ENCODE measurements at regions not wholly inside any gene's neighbourhood (a gene's known extent, or its start where the extent isn't known, plus 50 kb on each side); places are given as distances from the start of the nearest gene placed in this dataset.
A peak's percentile ranks its signal among the peaks of the same experiment; 100 is the strongest.
"Not testable (repeated sequence)": the region's sequence is repeated elsewhere in the genome, so short reads cannot be mapped to it uniquely, and the experiment has no call there.

DNA sequence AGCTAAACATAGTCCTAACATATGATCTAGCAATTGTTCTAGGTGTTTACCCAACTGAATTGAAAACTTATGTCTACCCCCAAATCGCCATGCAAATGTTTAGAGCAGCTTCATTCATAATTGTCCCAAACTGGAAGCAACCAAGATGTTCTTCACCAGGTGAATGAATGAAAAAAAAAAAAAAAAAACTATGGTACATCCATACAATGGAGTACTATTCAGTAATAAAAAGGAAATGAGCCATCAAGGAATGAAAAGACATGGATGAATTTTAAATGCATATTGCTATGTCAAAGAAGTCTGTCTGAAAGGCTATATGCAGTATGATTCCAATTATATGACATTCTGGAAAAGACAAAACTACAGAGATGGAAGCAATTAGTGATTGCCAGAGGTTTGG is 98.6 kb upstream of the ITPRID2 start:
- DNase-seq, result no peak

DNA sequence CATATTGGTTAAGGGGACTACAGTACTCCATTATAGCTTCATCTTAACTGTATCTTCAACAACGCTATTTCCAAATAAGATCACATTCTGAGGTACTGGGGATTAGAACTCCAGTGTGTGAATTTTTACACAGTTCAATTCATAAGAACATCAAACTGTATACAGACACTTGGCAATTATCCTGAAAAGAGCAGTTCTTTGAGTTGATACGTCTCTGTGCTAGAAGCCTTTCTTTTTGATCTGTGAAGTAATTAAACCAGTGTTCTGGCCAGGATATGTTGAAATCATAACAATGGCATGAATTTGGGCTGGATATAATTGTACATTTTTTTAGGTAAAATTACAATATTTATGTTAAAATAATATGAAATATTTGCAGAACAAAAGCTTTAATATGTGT is 93.5 kb upstream of the ITPRID2 start:
- no peak for DNase-seq

DNA sequence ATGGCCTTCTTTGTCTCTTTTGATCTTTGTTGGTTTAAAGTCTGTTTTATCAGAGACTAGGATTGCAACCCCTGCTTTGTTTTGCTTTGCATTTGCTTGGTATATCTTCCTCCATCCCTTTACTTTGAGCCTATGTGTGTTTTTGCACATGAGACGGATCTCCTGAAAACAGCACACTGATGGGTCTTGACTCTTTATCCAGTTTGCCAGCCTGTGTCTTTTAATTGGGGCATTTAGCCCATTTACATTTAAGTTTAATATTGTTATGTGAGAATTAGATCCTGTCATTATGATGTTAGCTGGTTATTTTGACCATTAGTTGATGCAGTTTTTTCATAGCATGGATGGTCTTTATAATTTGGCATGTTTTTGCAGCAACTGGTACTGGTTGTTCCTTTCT is 89.2 kb upstream of the ITPRID2 start:
- DNase-seq, result not testable (repeated sequence)

DNA sequence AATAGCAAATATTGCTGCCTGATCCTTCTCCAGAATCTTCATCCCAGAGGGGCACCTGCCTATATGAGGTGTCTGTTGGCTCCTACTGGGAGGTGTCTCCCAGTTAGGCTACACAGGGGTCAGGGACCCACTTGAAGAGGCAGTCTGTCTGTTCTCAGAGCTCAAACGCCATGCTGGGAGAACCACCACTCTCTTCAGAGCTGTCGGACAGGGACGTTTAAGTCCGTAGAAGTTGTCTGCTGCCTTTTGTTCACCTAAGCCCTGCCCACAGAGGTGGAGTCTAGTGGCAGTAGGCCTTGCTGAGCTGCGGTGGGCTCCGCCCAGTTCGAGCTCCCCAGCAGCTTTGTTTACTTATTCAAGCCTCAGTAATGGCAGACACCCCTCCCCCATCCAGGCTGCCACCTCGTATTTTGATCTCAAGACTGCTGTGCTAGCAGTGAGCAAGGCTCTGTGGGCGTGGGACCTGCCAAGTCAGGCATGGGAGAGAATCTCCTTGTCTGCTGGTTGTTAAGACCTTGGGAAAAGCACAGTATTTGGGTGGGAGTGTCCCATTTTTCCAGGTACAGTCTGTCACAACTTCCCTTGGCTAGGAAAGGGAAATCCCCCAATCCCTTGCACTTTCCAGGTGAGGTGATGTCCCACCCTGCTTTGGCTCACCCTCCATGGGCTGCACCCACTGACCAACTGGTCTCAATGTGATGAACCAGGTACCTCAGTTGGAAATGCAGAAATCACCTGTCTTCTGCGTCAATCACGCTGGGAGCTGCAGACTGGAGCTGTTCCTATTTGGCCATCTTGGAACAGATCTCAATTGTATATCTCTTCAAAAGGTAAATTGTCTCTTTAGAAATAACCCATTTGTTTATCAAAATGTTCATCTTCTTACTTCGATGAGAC is 87.4 kb upstream of the ITPRID2 start:
- not testable (repeated sequence) for DNase-seq

DNA sequence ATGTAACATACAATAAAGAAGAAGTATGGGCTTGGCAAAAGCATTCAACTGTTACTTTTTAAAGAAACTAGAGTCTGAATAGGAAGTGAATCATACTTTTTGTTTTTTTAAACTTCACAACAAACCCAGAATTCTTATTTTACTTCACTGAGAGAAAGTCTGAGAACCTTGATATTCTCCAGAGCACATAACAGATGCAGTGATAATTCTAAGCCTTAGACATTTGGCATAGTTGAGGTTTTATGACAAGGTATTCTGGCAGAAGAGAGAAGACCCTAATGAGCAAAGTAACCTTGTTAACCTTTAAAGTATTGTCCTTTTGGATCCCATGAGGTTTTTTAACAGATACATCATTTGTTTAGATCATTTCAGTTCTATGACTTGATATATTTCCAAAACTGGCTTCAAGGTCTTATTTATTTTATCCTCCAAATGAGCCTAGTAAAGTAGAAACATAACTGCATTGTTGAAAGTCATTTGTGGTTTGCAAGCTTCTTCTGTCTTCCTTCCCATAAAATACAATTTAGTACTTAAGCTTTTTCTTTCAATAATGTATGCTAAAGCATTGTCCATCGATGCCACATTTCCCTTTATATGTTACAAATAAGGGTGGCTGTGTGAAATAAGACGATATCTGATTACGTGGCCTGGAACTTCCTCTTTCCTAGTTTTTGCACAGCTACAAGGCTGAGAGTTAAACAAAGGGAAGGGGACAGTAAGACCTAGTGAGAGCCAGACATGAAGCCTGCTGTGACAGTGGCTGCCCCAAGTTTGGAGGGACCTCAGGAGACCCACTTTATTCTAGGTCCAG is 86.1 kb upstream of the ITPRID2 start:
- DNase-seq, result peak; percentile 43

DNA sequence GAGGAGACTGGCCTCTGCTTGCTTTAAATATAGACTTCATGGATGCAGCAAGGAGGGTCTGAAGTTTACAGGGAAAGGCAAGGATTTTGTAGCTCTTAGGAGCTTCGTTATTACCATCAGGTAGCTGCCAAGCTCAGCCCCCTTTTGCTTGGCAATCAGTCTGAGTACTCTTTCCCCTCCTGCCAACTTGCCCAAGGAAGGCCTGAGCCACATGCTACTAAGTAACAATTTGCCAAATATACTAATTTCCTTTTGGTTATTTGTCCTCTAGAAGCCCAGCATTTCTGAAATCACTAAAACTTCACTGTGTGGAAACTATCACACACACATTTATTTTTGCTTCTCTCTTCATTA is 85.5 kb upstream of the ITPRID2 start:
- DNase-seq, result no peak

DNA sequence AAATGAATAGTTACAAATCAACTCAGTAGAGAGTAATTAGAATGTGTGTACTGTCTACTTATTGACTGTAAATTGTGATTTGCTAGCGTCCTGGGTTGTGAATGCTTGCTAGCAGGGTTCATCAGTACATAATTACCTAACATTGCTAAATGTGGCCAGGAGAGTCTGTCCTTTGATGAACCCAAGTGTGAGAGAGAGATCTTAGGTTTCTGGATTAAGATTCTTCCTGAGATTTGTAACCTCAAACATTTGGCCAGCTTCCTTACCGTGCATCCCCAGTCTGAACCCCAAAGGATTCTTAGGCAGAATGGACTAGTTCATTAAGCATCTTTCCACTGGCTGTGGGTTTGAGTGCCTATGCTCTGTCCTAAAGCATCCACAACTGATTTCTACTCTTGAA is 84.0 kb upstream of the ITPRID2 start:
- no peak for DNase-seq

DNA sequence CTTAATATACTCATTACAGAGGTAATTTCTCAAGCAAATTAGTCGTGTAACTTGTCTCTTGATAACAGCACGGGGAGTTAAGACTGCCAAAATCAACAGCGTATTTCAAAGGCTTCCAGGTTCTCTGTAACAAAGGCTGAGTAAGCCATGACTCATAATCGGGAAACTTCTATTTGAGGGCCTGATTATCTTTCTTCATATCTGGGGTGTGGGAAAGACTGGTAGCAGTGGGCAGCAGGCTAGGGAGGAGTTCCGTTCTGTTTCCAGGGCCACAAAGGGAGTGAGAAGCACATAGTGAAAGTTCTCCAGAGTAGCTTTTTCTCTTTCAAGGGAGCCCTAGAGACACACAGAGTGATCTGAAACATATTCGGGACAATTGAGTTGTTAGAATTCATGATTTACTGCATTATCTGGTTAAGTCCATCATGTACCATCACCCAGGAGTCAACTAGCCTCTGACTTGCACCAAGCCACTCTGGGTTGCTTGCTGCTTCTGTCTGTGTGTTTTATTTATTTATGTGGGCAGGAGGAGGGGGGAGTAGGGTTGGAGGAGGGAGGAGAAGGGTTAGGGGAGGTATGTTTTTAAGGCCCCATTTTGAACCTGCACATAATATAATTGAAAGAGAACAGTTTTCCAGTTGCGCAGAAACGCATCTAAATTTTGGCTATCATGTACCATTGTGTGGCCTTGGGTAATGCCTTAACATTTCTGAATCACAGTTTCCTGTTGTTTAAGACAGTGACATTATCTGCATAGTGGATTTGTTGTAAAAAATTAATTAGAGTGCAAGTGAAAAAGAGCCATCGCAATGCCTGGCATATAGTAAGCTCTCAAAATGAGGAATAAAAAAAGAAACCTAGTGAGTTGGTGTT is 80.5 kb upstream of the ITPRID2 start:
- peak; percentile 90 for DNase-seq

DNA sequence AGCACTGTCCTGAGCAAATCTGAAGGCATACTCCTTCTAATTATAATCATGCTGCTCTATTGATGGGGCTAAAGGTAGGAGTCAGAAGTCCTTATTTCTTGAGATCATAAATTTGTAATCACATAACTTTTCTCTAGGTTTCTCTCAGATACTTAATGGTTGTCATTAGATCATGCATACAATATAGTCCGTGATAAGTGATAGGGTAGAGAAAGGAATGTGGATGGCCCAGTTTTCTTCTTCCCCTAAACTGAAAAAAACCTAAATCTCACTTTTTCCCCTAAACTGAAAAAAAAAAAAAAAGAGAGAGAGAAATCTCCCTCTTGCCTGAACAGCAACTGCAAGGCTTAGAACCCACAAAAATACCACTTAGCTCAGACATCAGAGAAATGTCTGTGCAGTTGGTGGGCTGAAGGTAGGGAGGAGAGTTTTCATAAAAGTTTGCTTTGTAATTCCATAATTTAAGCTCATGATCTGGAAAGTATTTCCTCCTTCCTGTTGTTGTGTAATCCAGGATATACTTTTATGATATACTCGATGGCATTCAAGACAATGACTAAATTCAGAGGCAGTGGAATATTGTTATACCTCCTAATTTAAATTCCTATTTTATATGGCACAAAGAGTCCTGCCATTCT is 79.3 kb upstream of the ITPRID2 start:
- peak; percentile 25 for DNase-seq

DNA sequence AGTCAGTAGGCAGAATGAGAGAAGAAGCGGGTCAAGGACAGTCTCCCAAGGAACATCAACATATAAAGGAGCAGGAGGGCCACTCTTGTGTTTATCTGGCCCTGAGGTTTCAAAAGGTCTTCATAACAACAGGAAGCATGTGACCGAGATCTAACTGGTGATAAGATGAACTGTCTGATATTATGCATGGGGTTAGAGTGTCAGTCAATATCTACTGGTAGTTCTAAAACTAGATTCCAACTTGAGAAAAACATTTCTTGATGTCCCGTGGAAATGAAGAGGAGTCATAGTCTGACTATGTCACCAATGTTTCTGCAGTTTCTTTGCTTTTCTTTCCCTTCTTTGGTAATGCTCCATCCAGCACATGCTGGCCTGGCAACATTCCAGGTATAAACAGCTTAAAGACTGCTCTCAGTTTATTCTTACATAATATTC is 77.5 kb upstream of the ITPRID2 start:
- peak; percentile 52 for DNase-seq

DNA sequence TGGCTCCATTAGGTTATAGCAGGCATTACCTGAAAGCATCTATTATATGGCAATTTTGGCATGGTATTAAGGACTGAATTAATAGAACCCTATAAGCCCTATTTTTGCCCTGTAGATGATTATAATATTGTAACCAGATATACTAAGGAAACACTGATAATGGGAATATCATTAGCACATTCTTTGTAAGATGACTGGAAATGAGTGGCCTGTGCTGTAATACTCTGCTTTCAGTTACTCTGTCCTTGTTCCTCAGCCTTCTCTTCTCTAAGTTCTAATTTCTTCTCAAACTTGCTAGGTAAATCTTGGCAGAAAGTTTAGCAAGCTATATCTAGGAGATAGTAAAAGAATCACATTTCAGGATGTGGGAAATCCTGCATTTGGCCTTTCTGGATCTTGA is 74.0 kb upstream of the ITPRID2 start:
- DNase-seq, result no peak

DNA sequence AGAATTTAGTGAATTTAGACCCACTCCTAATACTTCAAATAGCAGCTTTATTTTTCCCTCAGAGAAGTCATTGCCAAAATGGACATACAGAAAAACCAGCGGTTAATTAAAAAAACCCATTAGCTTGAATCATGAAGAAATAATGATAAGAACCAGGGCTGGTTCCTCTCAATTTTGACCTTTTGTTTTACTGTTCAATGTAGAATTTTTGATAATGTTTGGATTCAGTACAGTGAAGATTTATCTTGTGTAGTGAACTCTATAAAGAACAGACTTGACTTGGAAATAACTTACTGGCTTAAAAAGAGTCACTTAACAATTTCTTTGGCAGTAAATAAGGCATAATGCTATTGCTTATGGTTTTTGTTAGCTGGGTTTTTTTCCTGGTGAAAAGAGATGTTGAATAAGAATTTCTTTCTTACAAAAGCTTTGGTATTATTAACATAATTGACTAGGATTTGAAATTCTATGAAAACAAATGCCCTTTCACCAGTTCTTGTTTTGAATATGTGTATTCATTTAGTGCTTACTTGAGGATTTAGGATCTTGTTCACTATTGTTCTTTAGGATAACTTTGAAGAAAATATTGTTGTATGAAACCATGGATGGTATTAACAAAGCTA is 73.4 kb upstream of the ITPRID2 start:
- DNase-seq, result no peak

DNA sequence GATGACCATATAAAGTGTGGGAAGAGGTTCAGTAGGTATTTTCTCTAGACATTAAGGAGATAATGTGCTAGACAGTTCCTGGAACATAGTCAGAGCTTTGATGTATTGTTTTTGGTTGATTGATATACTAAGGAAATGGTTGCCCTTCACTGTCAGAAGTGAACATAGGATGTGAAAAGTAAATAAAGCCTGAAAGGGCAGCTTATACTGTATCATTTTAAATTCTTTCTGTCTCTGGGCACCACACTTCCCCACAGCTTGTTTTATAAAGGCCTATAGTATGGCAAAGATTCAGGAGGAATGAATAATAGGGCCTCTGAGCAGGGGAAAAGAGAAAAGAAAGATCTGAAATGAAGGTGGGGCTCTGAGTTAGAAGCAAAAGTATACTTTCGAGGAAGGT is 72.7 kb upstream of the ITPRID2 start:
- no peak for DNase-seq

DNA sequence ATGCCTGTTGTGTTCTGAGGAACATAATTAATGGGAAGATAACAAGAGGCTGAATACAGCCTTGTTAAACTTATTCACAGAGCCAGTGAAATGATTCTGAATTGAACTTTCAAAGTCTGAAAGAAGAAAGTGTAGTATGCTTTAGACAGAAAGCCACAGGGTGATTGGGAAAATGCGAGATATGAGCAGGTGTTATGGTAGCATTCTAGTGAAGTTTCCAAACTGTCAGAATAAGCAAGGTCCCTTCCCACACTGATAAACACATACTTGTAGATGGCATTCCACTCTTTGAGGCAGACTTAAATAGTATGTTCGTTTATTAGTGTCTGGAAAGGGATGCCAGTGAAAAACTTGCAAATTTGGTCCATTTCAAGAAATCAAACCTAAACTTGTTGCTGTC is 70.5 kb upstream of the ITPRID2 start:
- no peak for DNase-seq

DNA sequence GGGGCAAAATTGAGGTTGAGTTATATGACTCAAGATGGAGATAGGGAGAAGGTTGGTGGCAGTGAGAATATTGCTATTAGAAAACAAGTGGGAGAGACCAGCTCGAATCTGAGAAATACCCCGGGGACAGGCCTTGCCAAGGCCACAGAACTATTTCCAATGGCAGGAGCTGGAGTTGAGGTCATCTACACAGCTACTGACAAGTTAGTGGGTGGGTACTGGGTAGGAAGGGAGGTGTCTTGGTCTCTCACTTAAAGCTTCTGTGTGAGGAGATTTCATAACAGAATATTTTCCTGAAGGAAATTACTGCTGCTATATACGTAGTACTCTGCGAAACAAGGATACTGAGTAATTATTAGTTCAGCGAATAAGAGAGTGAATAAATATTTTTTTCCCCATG is 69.4 kb upstream of the ITPRID2 start:
- no peak for DNase-seq

DNA sequence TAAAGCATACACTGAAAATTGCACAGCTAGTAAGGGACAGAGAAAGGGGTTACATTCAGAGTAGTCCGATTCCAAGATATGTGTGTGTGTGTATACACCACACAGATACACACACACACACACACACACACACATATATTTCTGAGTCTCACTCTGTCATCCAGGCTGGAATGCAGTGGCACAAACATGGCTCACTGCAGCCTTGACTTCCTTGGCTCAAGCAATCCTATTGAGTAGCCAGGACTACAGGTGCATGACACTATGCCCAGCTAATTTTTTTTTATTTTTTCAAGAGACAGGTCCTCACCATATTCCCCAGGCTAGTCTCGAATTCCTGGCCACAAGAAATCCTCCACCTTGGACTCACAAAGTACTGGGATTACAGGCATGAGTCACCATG is 68.1 kb upstream of the ITPRID2 start:
- no peak for DNase-seq

DNA sequence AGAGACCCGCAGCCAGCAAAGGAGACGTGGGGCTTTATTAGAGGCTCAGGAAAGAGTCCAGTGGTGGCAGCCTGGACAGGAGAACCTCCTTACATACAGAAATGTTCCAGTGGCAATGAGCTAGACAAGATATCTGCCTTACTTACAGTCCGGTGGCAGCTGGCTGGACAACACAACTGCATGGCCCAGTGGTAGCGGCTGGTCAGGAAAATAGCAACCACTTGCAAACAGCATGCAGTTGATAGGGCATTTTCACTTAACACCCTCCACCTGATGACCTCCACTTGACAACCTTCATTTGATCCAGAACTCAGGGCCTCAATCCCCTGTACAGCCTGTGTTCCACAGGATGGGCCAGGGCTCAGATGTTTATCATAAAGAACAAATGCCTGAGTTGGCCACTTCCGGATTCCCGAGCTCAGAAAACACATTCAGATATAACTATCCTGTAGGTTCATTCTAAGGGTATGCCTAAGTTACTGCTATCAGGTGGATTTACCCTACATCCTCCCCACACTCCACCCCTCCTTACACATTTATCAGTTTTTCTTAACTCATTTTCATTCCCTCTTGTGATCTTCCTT is 63.3 kb upstream of the ITPRID2 start:
- DNase-seq, result peak; percentile 19

DNA sequence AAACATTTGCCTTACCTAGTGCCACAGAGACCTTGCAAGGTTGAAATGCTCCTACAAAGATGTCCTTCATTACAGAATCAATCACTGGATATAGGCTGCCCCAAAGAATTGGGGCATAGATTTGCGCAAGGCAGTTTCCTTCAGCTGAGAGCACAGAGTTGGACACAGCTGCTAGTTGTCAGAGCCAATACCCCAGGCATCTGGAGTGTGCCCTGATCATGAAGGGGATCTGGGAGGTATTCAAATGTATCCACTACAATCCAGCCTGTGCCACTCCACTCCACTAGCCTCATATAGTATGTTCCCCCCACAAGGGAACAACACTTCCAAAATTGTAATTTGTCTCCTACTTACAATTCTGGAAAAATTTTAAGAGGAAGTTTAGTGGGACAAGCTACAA is 62.3 kb upstream of the ITPRID2 start:
- DNase-seq, result no peak

DNA sequence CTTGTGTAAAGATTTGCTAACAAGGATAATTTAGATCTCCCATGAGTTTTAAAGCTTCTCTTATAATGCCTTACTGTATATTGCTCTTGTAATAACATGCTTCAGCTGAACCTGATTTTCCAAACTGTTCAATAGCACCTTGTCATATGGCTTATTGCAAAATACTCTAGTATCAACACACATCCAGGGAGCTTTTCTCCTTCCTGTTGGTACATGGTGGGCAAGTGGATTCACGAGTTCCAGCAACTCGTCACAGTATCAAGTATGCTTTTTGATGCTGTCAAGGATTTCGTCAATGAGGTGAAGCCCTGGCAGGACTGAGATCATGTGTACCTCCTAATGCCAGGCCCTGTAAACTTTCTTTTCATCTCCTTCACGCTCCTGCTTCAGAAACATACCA is 59.5 kb upstream of the ITPRID2 start:
- no peak for DNase-seq

DNA sequence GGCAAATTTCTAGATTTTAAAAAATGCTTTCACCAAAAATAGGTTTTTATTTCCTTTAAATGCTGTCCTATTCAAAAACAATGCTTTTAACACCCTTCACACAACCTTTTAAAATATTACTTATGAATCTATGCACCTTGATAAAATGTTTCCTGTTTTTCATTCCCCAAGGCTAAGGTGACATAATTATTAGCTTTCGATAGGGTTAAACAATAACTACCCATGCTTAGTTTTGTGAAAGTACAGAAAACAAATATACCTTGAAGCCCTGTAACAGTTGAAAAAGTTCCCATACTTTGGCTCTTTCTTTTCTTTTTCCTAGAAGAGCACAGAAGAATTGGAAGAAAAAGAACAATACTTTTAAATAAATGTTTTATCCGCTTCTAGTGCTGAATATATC is 54.9 kb upstream of the ITPRID2 start:
- DNase-seq, result no peak

DNA sequence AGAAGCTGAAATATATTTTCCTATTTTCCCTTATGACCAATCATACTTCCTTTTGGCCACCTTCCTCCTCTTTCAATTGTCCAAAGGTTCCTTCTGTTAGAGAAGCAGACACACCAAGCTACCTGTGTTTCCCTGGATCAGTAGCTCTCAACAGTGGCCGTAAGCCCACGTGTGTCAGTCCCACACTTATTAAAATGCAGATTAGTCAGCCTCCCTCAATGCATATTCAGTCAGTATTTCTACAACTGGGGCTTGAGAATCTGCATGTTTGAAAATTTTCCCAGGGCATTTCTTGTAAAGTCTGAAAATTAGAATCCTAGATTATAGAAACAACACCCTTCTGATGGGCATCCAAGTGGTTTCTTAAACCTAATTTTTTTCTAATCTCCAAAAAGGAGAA is 54.0 kb upstream of the ITPRID2 start:
- DNase-seq, result no peak

DNA sequence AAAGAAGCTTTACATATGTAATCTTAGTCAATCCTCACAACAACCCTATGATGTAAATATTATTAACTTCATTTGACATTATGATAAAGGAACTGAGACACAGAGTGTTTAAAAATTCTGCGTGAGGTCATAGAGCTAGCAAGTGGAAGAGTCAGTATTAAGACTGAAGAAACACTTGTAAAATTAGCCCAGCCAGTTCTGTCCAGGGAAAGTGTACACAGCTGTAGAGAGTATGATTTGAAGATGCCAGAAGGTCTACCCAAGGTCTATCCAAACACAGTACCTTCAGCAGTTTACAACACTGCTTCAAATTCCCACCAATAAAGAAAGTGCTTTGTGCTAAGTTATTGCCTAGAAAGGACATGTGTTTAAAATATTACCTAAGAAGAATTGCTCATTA is 51.7 kb upstream of the ITPRID2 start:
- DNase-seq, result no peak

Measured in EL (cell line).